GM19395 (cell line): ENCODE measurements at regions not wholly inside any gene's neighbourhood (a gene's known extent, or its start where the extent isn't known, plus 50 kb on each side); places are given as distances from the start of the nearest gene placed in this dataset.

ENCODE experiments used
- ATAC-seq: cut with Tn5 transposase; IDR thresholded peaks from one replicate; pipeline ENCODE4 v1.9.1; 2021; ENCODE audit warnings: mild to moderate bottlenecking, moderate library complexity; ENCODE audit not compliant: unreplicated experiment

GRCh38 chr10:16352146-16352545 lies 84.7 kb upstream of the PTER start:
- ATAC-seq = no peak

GRCh38 chr10:16360001-16360400 lies 76.8 kb upstream of the PTER start:
- no peak for ATAC-seq

GRCh38 chr10:16360425-16360824 lies 76.4 kb upstream of the PTER start:
- no peak for ATAC-seq

- no peak for ATAC-seq
Measured at GRCh38 chr10:16361086-16361485, 75.7 kb upstream of the PTER start.

- ATAC-seq = no peak
Measured at GRCh38 chr10:16363741-16364140, 73.1 kb upstream of the PTER start.

GRCh38 chr10:16367621-16368292 lies 69.1 kb upstream of the PTER start:
- ATAC-seq = no peak

GRCh38 chr10:16381083-16381482 lies 55.7 kb upstream of the PTER start:
- ATAC-seq = peak; percentile 95

GRCh38 chr10:16384021-16384420 lies 52.8 kb upstream of the PTER start:
- ATAC-seq = no peak

GRCh38 chr10:16386855-16387254 lies 50.0 kb upstream of the PTER start:
- ATAC-seq = no peak
